ENCODE measurements at regions not wholly inside any gene's neighbourhood (a gene's known extent, or its start where the extent isn't known, plus 50 kb on each side); places are given as distances from the start of the nearest gene placed in this dataset.
A peak's percentile ranks its signal among the peaks of the same experiment; 100 is the strongest.

GRCh38 chr2:6723865-6724604 lies 141.7 kb downstream of the CMPK2 start:
- peak; percentile 1 for DNase-seq (ENCODE audit: low spot score)

GRCh38 chr2:6724605-6725140 lies 141.0 kb downstream of the CMPK2 start:
- no peak for DNase-seq (ENCODE audit: low spot score)

- no peak for DNase-seq (ENCODE audit: low spot score)
Observed at GRCh38 chr2:6728156-6728555, 137.6 kb downstream of the CMPK2 start.

- no peak for DNase-seq (ENCODE audit: low spot score)
Observed at GRCh38 chr2:6730003-6730402, 135.7 kb downstream of the CMPK2 start.

- DNase-seq (ENCODE audit: low spot score) = no peak
Observed at GRCh38 chr2:6730649-6731532, 134.8 kb downstream of the CMPK2 start.

GRCh38 chr2:6739547-6739946 lies 126.2 kb downstream of the CMPK2 start:
- no peak for DNase-seq (ENCODE audit: low spot score)

GRCh38 chr2:6741229-6741628 lies 124.5 kb downstream of the CMPK2 start:
- DNase-seq (ENCODE audit: low spot score) = no peak

GRCh38 chr2:6744038-6744437 lies 121.7 kb downstream of the CMPK2 start:
- no peak for DNase-seq (ENCODE audit: low spot score)

GRCh38 chr2:6747433-6747832 lies 118.3 kb downstream of the CMPK2 start:
- no peak for DNase-seq (ENCODE audit: low spot score)

- no peak for DNase-seq (ENCODE audit: low spot score)
Observed at GRCh38 chr2:6748406-6749067, 117.2 kb downstream of the CMPK2 start.

GRCh38 chr2:6749962-6750361 lies 115.7 kb downstream of the CMPK2 start:
- DNase-seq (ENCODE audit: low spot score) = peak; percentile 72

GRCh38 chr2:6750411-6751158 lies 115.1 kb downstream of the CMPK2 start:
- DNase-seq (ENCODE audit: low spot score) = peak; percentile 63

GRCh38 chr2:6754419-6754818 lies 111.3 kb downstream of the CMPK2 start:
- no peak for DNase-seq (ENCODE audit: low spot score)

- no peak for DNase-seq (ENCODE audit: low spot score)
Observed at GRCh38 chr2:6755456-6755855, 110.3 kb downstream of the CMPK2 start.

- DNase-seq (ENCODE audit: low spot score) = no peak
Observed at GRCh38 chr2:6757215-6757614, 108.5 kb downstream of the CMPK2 start.

- DNase-seq (ENCODE audit: low spot score) = no peak
Observed at GRCh38 chr2:6759689-6760088, 106.0 kb downstream of the CMPK2 start.

- no peak for DNase-seq (ENCODE audit: low spot score)
Observed at GRCh38 chr2:6760132-6760531, 105.6 kb downstream of the CMPK2 start.

- no peak for DNase-seq (ENCODE audit: low spot score)
Observed at GRCh38 chr2:6764968-6765723, 100.6 kb downstream of the CMPK2 start.

GRCh38 chr2:6769346-6769745 lies 96.4 kb downstream of the CMPK2 start:
- no peak for DNase-seq (ENCODE audit: low spot score)

GRCh38 chr2:6770006-6770405 lies 95.7 kb downstream of the CMPK2 start:
- no peak for DNase-seq (ENCODE audit: low spot score)

Measured in umbilical cord (tissue), 1 donor.